ENCODE measurements at regions not wholly inside any gene's neighbourhood (a gene's known extent, or its start where the extent isn't known, plus 50 kb on each side); places are given as distances from the start of the nearest gene placed in this dataset.
"Not testable (repeated sequence)": the region's sequence is repeated elsewhere in the genome, so short reads cannot be mapped to it uniquely, and the experiment has no call there.

DNA sequence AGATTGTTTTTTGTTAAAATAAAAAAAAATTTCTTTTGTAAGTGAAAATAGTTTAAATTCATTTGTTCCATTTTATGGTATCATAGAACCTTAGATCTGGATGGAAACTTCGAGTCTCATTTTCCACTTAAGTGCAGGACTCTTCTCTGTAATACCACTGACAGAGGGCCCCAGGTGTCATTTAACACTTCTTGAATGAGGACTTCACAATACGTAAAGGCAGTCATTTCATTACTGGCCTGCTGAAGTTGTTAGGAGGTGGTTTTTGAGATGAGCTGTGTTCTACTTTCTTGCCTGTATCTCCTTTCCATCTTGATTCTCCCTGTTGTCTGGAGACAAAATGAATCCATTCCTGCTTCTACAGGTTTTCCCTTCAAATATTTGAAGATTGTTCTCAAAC, 455.3 kb downstream of the DMRT2 start:
- no peak for DNase-seq

DNA sequence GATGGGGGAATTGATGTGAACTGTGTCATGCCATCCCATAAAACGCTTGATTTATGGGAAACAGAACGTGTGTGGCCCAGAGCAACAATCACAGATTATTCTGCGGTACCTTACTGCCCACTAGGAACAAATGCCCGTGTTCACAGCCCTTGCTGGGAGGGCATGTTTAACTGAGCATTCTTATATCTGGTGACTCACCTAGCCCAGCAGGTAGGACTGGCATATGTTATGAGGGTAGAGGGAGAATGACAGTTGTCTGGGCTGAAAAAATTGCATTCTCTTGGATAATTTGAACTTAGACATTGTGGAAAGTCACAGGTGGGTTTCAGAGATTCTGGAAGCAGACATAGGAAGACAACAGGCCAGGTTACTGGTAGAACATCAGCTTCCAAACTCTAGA, 460.6 kb downstream of the DMRT2 start:
- no peak for DNase-seq

DNA sequence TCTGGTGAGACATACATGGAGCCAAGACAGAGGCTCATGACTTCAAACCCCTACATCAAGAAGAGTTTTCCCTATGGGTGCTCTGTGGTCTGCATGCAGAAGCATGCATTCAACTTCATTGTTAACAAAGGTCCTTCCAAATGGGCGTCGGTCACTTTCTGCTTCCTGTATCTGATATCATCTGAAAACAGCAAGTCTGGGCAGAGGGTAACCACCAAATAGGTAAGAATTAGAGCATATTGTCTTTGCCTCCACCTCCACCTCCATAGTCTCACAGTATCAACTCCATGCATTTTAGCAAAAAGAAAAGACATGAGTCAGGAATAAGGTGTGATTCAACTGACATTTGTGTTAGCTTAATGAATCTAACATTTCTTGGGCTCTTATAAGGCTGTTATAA, 462.9 kb downstream of the DMRT2 start:
- DNase-seq, result no peak

GRCh38 chr9:1514250-1514649, 464.1 kb downstream of the DMRT2 start:
- DNase-seq, result no peak

GRCh38 chr9:1514776-1515363, 464.7 kb downstream of the DMRT2 start:
- no peak for DNase-seq

DNA sequence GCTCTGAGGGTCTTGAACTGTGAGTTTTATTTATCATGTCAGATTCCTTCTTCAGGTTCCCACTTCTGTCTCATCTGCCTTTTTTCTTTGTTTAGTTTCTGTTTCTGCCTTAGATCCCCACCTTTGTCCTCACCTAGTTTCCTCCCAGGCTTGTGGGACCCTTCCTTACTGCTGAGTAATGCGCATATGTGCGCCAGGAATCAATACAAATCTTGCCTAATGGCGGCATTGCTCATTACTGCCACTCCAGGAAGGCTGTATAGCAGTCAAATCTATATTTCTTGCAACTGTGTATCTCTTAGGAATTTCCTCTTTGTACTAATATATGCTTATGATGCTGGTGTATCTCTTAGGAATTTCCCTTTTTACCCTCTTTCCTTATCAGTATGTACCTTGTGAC, 465.4 kb downstream of the DMRT2 start:
- no peak for DNase-seq

DNA sequence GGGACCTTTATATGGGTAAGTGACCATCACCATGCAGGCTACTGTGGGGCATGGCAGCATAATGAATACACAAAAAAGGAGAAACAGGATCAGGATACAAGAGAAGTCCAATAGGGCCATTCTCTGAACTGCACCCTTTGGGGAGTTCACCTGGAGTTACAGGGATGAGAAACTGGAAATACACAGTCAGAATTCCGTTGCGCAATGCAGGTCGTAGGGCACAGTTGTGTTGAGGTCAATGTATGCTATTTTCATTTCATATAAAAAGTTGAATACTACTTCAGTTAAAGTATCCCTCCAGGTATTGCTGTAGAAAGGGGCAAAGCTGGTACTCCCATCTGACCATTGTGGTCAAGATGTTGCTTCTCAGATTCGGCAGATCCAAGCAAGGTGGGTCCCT, 471.4 kb downstream of the DMRT2 start:
- no peak for DNase-seq

DNA sequence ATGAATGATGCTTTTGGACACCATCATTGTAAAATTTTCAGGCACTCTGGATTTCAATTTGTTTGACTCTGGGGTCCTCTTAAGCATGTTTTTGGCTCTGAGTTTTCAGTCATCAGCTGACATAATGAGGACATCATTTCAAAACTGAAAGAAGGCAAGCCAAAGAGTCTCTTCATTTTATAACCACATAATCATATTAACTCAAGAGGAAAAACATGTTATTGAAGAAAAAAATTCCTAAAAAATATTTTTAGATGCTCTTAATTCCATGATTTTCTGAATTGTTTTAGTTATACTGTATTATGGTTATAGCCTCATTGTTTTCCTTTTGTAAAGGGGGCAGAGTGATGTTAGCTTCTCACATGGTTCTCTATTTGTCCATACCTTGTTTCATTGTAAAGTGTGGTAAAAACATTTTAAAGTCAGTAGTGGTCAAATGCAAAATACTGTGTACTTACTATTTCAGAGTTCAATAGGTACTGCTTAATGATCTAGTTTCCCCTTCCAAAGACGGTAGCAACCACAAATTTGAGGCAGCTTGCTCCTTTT, 472.1 kb downstream of the DMRT2 start:
- DNase-seq, result no peak

DNA sequence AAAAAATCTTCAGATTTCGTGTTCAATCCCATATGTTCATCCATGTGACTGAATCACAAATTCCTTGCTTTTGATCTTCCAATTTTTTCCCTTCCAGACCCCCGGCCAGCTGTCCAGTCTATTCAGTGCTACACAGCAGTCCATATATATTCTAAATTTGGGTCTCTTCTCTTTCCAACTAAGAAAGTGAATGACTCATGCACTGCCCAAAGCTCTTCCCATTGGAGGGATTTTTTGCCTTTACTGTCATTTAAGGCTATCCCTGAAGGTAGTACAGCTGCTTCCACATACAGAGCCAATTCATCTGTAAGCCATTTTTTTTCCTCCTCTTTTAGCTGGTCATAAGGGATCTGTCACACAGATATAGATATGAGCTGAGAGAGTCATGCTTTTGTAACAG, 478.3 kb downstream of the DMRT2 start:
- no peak for DNase-seq

- no peak for DNase-seq
Measured at GRCh38 chr9:1530696-1531095, 480.5 kb downstream of the DMRT2 start.

DNA sequence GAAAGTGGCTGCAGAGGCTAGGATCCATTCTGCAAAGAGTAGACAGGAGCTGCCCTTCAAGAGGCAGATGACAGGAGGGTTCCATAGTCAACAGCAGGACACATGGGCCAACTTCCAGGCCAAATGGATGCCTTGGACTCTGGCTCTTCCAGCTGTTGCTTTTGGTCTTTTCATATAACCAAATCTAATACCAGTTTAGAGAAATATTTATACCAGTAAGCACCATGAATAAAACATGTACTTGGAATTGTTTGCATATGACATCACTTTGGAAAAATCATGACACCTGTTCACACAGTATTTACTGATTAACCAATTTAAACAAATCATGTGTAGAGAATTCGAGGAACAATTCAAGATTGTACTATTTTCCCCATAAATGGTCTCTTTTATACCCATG, 481.3 kb downstream of the DMRT2 start:
- DNase-seq, result no peak

GRCh38 chr9:1532171-1532570, 482.0 kb downstream of the DMRT2 start:
- DNase-seq, result no peak

DNA sequence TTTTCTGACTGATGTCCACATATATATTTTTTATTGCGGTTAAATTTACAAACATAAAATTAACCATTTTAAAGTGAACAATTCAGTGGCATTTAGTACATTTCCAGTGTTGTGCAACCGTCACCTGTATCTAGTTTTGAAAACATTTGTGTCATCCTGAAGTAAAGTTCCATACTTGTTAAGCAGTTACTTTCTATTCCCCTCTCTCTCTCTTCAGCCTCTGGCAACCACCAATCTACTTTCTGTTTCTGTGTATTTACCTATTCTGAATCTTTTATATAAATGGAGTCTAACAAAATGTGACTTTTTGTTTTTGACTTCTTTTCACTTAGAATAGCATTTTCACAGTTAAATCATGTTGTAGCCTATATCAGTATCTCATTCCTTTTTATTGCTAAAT, 480.1 kb upstream of the SMARCA2 start:
- DNase-seq, result no peak

GRCh38 chr9:1535599-1535998, 479.5 kb upstream of the SMARCA2 start:
- DNase-seq, result no peak

GRCh38 chr9:1536522-1537170, 478.5 kb upstream of the SMARCA2 start:
- DNase-seq, result no peak

DNA sequence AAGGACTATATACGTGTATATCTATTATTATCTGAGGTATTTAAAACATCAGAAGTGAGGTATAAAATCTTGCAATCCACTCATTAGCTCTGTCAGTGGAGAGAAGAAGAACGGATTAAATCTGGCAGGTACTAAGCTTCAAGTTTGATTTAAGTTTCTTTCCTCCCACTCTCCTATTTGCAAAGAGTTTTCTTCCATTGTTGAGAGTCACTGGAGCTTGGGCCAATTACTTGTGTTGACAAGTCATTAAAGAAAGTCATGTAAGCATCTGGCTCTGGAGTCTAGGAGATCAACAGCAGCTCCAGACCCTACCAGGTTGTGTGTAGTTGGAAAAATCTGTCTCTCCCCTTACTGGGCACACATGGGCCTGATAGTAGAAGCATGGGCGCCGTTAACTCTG, 476.8 kb upstream of the SMARCA2 start:
- DNase-seq, result no peak

DNA sequence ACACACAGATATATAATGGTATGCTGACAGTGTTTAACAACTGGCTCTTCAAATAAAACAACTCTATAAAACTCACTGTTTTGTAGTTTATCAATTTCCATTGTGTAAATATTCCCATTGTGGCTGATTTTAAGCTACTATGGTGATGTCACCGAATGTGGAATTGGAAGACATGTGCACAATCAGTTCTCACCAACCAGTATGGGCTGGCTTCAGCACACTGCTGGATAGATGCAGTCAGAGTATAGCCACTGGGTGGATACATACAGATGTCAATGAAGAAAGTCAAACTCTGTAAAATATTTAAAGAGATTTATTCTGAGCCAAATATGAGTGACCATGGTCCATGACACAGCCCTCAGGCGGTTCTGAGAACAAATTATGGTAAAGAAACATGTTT, 475.9 kb upstream of the SMARCA2 start:
- DNase-seq, result no peak

DNA sequence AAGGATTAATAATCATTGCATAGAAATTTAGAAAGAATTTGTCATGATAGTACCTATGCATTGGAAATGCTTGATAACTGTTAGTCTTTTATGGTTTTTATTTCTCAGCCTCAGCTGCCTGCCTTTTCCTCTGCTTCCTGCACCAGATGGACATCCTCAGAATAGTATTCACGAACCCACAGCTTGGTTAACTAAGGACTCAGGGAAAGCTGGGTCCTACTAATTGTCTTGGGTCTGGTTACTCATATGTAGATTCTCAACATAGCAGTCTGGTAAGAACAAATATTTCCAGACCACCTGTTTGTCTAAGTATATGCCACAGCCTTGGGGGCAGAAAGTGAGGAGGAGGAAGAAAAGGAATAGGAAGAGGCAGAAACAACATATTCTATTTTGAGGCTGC, 464.5 kb upstream of the SMARCA2 start:
- DNase-seq, result no peak

- no peak for DNase-seq
Measured at GRCh38 chr9:1554081-1555035, 460.8 kb upstream of the SMARCA2 start.

GRCh38 chr9:1558666-1559065, 456.5 kb upstream of the SMARCA2 start:
- not testable (repeated sequence) for DNase-seq

DNA sequence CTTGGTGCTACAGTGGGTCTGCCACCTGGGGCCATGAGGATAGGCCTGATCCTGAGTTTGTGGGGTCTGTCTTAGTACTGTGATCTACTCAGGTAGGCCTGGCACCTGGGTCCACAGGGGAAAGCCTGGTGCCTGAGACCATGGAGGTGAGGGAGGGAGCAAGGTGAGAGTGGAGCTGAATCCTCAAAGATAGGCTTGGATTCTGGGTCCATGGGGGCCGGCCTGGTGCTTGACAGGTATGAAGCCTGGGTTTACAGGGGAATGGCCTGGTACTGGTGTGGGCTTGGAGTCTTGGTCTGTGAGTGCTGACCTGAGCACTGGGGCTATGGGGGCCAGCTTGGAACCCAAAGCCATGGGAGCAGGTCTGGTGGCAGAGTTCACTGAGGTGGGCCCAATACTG, 439.2 kb upstream of the SMARCA2 start:
- no peak for DNase-seq

DNA sequence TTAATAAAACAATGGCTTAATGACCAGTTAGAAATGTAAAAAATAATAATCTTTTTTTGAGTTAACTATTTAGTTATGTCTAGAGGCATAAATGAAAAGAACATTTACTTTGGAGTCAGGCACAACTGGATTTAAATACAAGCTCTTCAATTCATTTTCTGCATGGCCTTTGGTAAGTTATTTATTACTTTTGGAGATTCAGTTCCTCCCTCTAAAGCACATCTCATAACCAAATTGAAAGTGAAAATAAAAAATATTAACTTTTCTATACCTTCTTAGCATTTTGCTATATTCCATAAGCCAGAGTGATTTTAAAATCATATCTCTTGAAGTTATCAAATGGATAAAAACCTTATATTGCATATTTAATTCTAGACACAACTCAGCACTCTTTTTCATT, 434.9 kb upstream of the SMARCA2 start:
- DNase-seq, result no peak

GRCh38 chr9:1581926-1582325, 433.2 kb upstream of the SMARCA2 start:
- DNase-seq, result no peak

- no peak for DNase-seq
Measured at GRCh38 chr9:1591310-1591709, 423.8 kb upstream of the SMARCA2 start.

Measured in NCI-H1105 treated with DMSO at 0.1 percent for 48 hours (cell line).